ENCODE measurements at regions not wholly inside any gene's neighbourhood (a gene's known extent, or its start where the extent isn't known, plus 50 kb on each side); places are given as distances from the start of the nearest gene placed in this dataset.

DNA sequence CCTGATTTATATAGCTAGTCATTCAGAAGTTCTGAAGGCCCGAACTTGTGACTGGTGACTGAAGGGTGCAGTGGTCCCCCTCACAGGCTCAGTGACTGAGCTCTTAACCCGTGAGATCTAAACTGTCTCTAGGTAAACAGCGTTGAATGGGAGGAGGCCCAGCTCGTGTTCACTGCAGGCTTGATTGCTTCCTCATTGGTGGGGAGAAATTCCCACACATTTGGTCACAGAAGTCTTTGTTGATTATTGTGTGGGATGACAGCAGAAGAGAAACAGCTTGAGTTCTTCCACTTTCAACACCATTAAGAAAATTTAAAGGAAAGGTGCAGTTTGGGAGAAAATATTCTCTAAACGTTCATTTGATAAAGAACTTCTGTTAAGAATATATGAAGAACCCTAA lies 1178.0 kb downstream of the UQCRFS1 start:
- Mint-ChIP-seq H3K9me3 (ENCODE audit: unreplicated experiment) (peaks cover 5% of the 10 kb centered on the region), H3K27me3 (ENCODE audit: unreplicated experiment) (peaks cover 4% of the 10 kb centered on the region), H3K36me3 (ENCODE audit: low read depth, unreplicated experiment) (no peaks in the 10 kb centered on the region), H3K4me3 (ENCODE audit: unreplicated experiment) (no peak overlapping the region), H3K27ac (ENCODE audit: unreplicated experiment) (no peak overlapping the region), H3K4me1 (ENCODE audit: unreplicated experiment) (no peaks in the 10 kb centered on the region)
- no peak for DNase-seq (ENCODE audit: low spot score)
- TF ChIP-seq, protein P1, sequence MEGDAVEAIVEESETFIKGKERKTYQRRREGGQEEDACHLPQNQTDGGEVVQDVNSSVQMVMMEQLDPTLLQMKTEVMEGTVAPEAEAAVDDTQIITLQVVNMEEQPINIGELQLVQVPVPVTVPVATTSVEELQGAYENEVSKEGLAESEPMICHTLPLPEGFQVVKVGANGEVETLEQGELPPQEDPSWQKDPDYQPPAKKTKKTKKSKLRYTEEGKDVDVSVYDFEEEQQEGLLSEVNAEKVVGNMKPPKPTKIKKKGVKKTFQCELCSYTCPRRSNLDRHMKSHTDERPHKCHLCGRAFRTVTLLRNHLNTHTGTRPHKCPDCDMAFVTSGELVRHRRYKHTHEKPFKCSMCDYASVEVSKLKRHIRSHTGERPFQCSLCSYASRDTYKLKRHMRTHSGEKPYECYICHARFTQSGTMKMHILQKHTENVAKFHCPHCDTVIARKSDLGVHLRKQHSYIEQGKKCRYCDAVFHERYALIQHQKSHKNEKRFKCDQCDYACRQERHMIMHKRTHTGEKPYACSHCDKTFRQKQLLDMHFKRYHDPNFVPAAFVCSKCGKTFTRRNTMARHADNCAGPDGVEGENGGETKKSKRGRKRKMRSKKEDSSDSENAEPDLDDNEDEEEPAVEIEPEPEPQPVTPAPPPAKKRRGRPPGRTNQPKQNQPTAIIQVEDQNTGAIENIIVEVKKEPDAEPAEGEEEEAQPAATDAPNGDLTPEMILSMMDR (IDR thresholded peaks at IDR 0.05; ENCODE audit: unreplicated experiment) = no peak

DNA sequence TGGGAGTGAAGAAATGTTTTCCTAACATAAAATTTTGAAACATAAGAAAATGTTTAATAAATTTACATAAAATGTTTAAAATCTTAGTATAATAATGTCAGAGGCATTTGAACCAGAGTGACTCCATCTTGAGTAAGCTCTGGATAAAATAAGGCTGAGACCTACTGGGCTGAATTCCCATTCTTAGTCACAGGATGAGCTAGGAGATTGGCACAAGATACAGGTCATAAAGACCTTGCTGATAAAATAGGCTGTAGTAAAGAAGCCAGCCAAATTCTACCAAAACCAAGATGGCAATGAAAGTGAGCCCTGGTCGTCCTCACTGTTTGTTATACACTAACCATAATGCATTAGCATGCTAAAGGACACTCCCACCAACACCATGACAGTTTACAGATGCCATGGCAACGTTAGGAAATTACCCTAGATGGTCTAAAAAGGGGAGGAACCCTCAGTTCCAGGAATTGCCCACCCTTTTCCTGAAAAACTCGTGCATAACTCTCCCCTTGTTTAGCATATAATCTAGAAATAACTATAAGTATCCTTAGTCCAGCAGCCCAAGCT lies 1184.0 kb downstream of the UQCRFS1 start:
- Mint-ChIP-seq H3K27me3 (ENCODE audit: unreplicated experiment) (peaks cover 2% of the 10 kb centered on the region), H3K4me1 (ENCODE audit: unreplicated experiment) (no peaks in the 10 kb centered on the region), H3K36me3 (ENCODE audit: low read depth, unreplicated experiment) (no peaks in the 10 kb centered on the region), H3K4me3 (ENCODE audit: unreplicated experiment) (no peak overlapping the region), H3K9me3 (ENCODE audit: unreplicated experiment) (no peaks in the 10 kb centered on the region), H3K27ac (ENCODE audit: unreplicated experiment) (no peak overlapping the region)
- TF ChIP-seq, protein P1 (IDR thresholded peaks at IDR 0.05; ENCODE audit: unreplicated experiment) = no peak
- no peak for DNase-seq (ENCODE audit: low spot score)

- H3K4me3 Mint-ChIP-seq (ENCODE audit: unreplicated experiment) = no peak overlapping the region
- no peaks in the 10 kb centered on the region for H3K36me3 Mint-ChIP-seq (ENCODE audit: low read depth, unreplicated experiment)
- TF ChIP-seq, protein P1 (IDR thresholded peaks at IDR 0.05; ENCODE audit: unreplicated experiment) = no peak
- no peaks in the 10 kb centered on the region for H3K9me3 Mint-ChIP-seq (ENCODE audit: unreplicated experiment)
- H3K4me1 Mint-ChIP-seq (ENCODE audit: unreplicated experiment) = no peaks in the 10 kb centered on the region
- no peak overlapping the region for H3K27ac Mint-ChIP-seq (ENCODE audit: unreplicated experiment)
- no peaks in the 10 kb centered on the region for H3K27me3 Mint-ChIP-seq (ENCODE audit: unreplicated experiment)
- DNase-seq (ENCODE audit: low spot score) = no peak
Measured at GRCh38 chr19:28027116-28027515, 1185.8 kb downstream of the UQCRFS1 start.

DNA sequence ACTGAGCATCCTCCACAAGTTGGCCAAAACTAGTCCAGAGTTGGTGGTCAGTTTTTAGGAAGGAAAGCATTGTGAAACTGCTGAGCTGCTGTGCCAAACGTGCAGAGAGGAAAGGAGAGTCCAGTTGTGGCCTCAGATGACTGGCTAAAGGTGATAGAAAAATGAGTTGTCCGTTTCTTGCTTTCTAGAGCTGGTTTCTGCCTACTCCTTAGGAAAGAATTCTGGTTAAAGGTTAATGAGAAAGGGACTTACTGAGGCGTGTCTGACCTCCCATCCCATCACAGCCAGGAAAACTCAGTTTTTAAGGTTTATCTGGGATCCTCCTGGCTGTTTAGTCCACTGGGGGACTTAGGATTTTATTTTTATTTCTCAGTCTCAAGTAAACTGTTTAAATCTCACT lies 1186.3 kb downstream of the UQCRFS1 start:
- Mint-ChIP-seq H3K27ac (ENCODE audit: unreplicated experiment) (no peak overlapping the region), H3K4me1 (ENCODE audit: unreplicated experiment) (no peaks in the 10 kb centered on the region), H3K27me3 (ENCODE audit: unreplicated experiment) (no peaks in the 10 kb centered on the region), H3K9me3 (ENCODE audit: unreplicated experiment) (no peaks in the 10 kb centered on the region), H3K36me3 (ENCODE audit: low read depth, unreplicated experiment) (no peaks in the 10 kb centered on the region), H3K4me3 (ENCODE audit: unreplicated experiment) (no peak overlapping the region)
- no peak for DNase-seq (ENCODE audit: low spot score)
- TF ChIP-seq, protein P1 (IDR thresholded peaks at IDR 0.05; ENCODE audit: unreplicated experiment) = no peak

- Mint-ChIP-seq H3K4me1 (ENCODE audit: unreplicated experiment) (no peaks in the 10 kb centered on the region), H3K4me3 (ENCODE audit: unreplicated experiment) (no peak overlapping the region), H3K27ac (ENCODE audit: unreplicated experiment) (no peak overlapping the region), H3K9me3 (ENCODE audit: unreplicated experiment) (no peaks in the 10 kb centered on the region), H3K27me3 (ENCODE audit: unreplicated experiment) (no peaks in the 10 kb centered on the region), H3K36me3 (ENCODE audit: low read depth, unreplicated experiment) (no peaks in the 10 kb centered on the region)
- no peak for DNase-seq (ENCODE audit: low spot score)
- TF ChIP-seq, protein P1 (IDR thresholded peaks at IDR 0.05; ENCODE audit: unreplicated experiment) = no peak
Measured at GRCh38 chr19:28024920-28025319, 1188.0 kb downstream of the UQCRFS1 start.
